Upper lobe of left lung (tissue), 4 donors: ENCODE measurements at regions not wholly inside any gene's neighbourhood (a gene's known extent, or its start where the extent isn't known, plus 50 kb on each side); places are given as distances from the start of the nearest gene placed in this dataset.

Experiments
- CTCF ChIP-seq, 6 experiments: fragments of 450-650 bp in 4 of 6; fragments of 200-600 bp in 2 of 6; sonication (generic) in 2 of 6; IDR thresholded peaks; one replicate each; pipeline ENCODE4 v1.5.1; 2016 to 2019; ENCODE audit warnings: antibody characterized with exemption in 6 of 6
- POLR2A ChIP-seq, 4 donors: fragments of 450-650 bp; IDR thresholded peaks; one replicate each; pipeline ENCODE4 v1.5.1; 2016 to 2017; ENCODE audit warnings: antibody characterized with exemption in 4 of 4, mild to moderate bottlenecking in 2 of 4

- TF ChIP-seq POLR2A (IDR thresholded peaks at IDR 0.05) (no peak), CTCF (IDR thresholded peaks at IDR 0.05) (no peak)
Measured at GRCh38 chr1:208820580-208821212, 576.5 kb upstream of the PLXNA2 start.
